ENCODE measurements at regions not wholly inside any gene's neighbourhood (a gene's known extent, or its start where the extent isn't known, plus 50 kb on each side); places are given as distances from the start of the nearest gene placed in this dataset.

DNA sequence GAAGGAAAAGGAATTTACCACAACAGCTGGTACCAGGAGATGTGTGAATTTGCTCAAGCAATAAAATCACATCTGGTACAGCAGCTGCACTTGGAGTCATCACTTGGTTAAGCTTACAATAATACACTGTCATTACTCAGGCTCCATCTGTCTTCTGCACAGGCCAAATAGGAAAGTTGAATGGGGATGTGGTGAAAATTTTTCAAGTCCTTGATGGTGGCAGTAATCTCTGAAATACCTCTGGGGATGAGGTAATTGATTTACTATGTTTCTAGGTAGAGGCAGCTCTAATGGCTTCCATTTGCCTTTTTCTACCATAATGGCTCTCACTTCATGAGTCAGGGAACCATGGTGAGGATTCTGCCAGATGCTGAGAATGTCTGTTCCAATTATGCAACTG is 206.8 kb upstream of the ATP10B start:
- H3K4me3 ChIP-seq (replicated peaks; ENCODE audit: low read depth, low read length) = no peak overlapping the region
- no peaks in the 10 kb centered on the region for H3K27me3 ChIP-seq (replicated peaks; ENCODE audit: control insufficient read depth, insufficient read depth, low read length)
- DNase-seq (ENCODE audit: extremely low read depth, insufficient read length) = no peak
- TF ChIP-seq, protein P1, sequence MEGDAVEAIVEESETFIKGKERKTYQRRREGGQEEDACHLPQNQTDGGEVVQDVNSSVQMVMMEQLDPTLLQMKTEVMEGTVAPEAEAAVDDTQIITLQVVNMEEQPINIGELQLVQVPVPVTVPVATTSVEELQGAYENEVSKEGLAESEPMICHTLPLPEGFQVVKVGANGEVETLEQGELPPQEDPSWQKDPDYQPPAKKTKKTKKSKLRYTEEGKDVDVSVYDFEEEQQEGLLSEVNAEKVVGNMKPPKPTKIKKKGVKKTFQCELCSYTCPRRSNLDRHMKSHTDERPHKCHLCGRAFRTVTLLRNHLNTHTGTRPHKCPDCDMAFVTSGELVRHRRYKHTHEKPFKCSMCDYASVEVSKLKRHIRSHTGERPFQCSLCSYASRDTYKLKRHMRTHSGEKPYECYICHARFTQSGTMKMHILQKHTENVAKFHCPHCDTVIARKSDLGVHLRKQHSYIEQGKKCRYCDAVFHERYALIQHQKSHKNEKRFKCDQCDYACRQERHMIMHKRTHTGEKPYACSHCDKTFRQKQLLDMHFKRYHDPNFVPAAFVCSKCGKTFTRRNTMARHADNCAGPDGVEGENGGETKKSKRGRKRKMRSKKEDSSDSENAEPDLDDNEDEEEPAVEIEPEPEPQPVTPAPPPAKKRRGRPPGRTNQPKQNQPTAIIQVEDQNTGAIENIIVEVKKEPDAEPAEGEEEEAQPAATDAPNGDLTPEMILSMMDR (IDR thresholded peaks at IDR 0.05; ENCODE audit: insufficient read depth, low read length, poor library complexity, severe bottlenecking) = no peak
- no peaks in the 10 kb centered on the region for H3K36me3 ChIP-seq (ENCODE audit: control insufficient read depth, insufficient read depth, low read length)

DNA sequence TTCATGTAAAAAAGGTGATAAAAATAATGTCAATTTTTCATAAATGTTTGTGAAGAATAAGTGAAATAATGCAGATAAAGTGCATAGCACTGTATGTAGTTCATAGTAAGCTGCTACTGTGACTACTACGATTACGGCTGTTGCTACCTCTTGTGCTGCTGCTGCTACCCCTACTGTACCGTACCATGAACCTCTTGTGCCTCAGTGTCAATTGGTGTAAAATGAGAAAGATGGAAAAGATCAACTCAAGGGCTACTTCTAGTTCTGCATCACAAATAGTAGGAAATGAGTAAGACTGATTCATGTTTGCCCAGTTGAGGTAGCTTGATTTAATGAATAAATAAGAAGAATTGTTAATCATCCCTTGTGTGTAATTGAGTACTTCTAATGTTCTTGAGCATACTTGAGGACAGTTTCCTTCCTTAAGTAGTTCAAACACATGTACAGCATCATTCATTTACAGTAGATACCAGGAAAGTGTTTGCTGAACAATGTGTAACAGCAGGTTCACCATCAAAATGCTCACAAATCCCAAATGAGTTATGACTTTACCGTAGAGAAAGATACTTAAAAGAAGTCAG is 200.0 kb upstream of the ATP10B start:
- Histone ChIP-seq H3K4me3 (replicated peaks; ENCODE audit: low read depth, low read length) (no peak overlapping the region), H3K27me3 (replicated peaks; ENCODE audit: control insufficient read depth, insufficient read depth, low read length) (no peaks in the 10 kb centered on the region), H3K36me3 (ENCODE audit: control insufficient read depth, insufficient read depth, low read length) (no peaks in the 10 kb centered on the region)
- TF ChIP-seq, protein P1 (IDR thresholded peaks at IDR 0.05; ENCODE audit: insufficient read depth, low read length, poor library complexity, severe bottlenecking) = no peak
- DNase-seq (ENCODE audit: extremely low read depth, insufficient read length) = no peak

GRCh38 chr5:161047024-161047423 is 195.0 kb upstream of the ATP10B start:
- TF ChIP-seq, protein P1 (IDR thresholded peaks at IDR 0.05; ENCODE audit: insufficient read depth, low read length, poor library complexity, severe bottlenecking) = no peak
- Histone ChIP-seq H3K36me3 (ENCODE audit: control insufficient read depth, insufficient read depth, low read length) (no peaks in the 10 kb centered on the region), H3K4me3 (replicated peaks; ENCODE audit: low read depth, low read length) (no peak overlapping the region), H3K27me3 (replicated peaks; ENCODE audit: control insufficient read depth, insufficient read depth, low read length) (no peaks in the 10 kb centered on the region)
- no peak for DNase-seq (ENCODE audit: extremely low read depth, insufficient read length)

- no peak overlapping the region for H3K4me3 ChIP-seq (replicated peaks; ENCODE audit: low read depth, low read length)
- TF ChIP-seq, protein P1 (IDR thresholded peaks at IDR 0.05; ENCODE audit: insufficient read depth, low read length, poor library complexity, severe bottlenecking) = no peak
- no peaks in the 10 kb centered on the region for H3K27me3 ChIP-seq (replicated peaks; ENCODE audit: control insufficient read depth, insufficient read depth, low read length)
- no peaks in the 10 kb centered on the region for H3K36me3 ChIP-seq (ENCODE audit: control insufficient read depth, insufficient read depth, low read length)
- DNase-seq (ENCODE audit: extremely low read depth, insufficient read length) = no peak
These were observed 190.9 kb upstream of the ATP10B start for GRCh38 chr5:161042862-161043261.

GRCh38 chr5:161042443-161042842 is 190.4 kb upstream of the ATP10B start:
- Histone ChIP-seq H3K27me3 (replicated peaks; ENCODE audit: control insufficient read depth, insufficient read depth, low read length) (no peaks in the 10 kb centered on the region), H3K4me3 (replicated peaks; ENCODE audit: low read depth, low read length) (no peak overlapping the region), H3K36me3 (ENCODE audit: control insufficient read depth, insufficient read depth, low read length) (no peaks in the 10 kb centered on the region)
- DNase-seq (ENCODE audit: extremely low read depth, insufficient read length) = no peak
- TF ChIP-seq, protein P1 (IDR thresholded peaks at IDR 0.05; ENCODE audit: insufficient read depth, low read length, poor library complexity, severe bottlenecking) = no peak

DNA sequence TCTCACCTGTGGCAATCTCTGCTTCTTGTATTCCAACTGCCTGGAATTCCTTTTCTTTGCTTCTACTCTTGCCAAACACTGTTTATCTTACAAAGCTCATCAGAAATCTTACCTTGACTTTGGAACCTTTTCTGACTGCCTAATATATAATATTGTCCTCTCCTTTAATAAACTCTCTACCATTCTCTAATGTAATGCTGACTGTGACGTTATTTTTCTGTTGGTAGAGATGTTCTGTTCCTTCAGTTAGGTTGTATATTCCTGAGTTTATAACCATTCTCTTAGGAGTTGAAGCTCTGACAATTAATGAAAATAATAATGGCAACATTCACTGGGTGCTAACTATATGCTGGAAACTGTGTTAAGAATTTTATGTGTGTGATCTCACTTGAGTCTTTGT is 188.8 kb upstream of the ATP10B start:
- H3K4me3 ChIP-seq (replicated peaks; ENCODE audit: low read depth, low read length) = no peak overlapping the region
- no peaks in the 10 kb centered on the region for H3K27me3 ChIP-seq (replicated peaks; ENCODE audit: control insufficient read depth, insufficient read depth, low read length)
- TF ChIP-seq, protein P1 (IDR thresholded peaks at IDR 0.05; ENCODE audit: insufficient read depth, low read length, poor library complexity, severe bottlenecking) = no peak
- no peaks in the 10 kb centered on the region for H3K36me3 ChIP-seq (ENCODE audit: control insufficient read depth, insufficient read depth, low read length)
- no peak for DNase-seq (ENCODE audit: extremely low read depth, insufficient read length)

All from GM06990 (cell line).